ENCODE measurements at regions not wholly inside any gene's neighbourhood (a gene's known extent, or its start where the extent isn't known, plus 50 kb on each side); places are given as distances from the start of the nearest gene placed in this dataset.
A peak's percentile ranks its signal among the peaks of the same experiment; 100 is the strongest.

DNA sequence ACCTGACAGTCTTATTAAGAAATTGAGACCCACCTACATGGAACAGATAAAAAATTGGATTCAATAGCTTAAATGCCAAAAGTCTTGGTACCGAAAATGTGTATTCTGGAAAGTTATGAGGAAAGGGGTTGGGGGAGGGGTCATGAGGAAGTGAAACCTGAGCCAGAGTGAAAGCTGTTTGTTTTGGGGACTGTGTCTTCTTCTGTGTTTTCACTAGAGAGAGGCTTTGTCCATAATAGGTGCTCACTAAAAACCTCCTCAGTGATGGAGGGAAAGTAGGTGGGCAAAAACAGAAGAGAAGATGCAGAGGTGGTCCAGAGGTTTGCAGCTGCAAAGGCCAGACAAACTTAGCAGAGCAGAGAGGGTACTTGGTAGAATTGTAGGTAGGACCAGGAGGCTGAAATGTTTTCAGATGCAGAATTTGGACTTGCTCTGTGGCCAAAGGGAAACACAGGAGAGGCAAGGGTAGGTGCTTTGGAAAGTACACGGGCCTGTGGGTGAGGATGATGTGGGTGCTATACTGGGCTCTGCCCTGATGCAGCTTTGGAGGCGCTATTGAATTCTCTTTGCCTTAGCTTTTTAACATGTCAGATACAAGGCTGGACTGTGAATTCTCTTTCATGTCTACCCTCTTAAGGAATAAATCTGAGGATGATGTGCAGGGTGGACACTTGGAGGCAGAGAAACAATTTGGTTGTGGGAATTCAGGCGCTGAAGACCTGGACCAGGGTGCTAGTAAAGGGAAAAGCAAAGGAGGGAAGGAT lies 254.6 kb downstream of the PTEN start:
- no peaks in the 10 kb centered on the region for H3K9me3 ChIP-seq (ENCODE audit: insufficient read depth, low read length)
- H3K79me2 ChIP-seq (ENCODE audit: insufficient read depth, low read length): peaks cover 10% of the 10 kb centered on the region; the same call in 1 of the 2 replicates
- no peak overlapping the region for H2AFZ ChIP-seq (ENCODE audit: low read depth, low read length, severe bottlenecking)
- H4K20me1 ChIP-seq (ENCODE audit: low read depth, low read length): no peaks in the 10 kb centered on the region
- peak overlapping the region; percentile 20; the same call in 1 of the 2 replicates for H3K9ac ChIP-seq (ENCODE audit: low read length)
- H3K9me2 ChIP-seq (replicated peaks; ENCODE audit: insufficient read depth, low read length): no peaks in the 10 kb centered on the region
- TF ChIP-seq, protein P1, sequence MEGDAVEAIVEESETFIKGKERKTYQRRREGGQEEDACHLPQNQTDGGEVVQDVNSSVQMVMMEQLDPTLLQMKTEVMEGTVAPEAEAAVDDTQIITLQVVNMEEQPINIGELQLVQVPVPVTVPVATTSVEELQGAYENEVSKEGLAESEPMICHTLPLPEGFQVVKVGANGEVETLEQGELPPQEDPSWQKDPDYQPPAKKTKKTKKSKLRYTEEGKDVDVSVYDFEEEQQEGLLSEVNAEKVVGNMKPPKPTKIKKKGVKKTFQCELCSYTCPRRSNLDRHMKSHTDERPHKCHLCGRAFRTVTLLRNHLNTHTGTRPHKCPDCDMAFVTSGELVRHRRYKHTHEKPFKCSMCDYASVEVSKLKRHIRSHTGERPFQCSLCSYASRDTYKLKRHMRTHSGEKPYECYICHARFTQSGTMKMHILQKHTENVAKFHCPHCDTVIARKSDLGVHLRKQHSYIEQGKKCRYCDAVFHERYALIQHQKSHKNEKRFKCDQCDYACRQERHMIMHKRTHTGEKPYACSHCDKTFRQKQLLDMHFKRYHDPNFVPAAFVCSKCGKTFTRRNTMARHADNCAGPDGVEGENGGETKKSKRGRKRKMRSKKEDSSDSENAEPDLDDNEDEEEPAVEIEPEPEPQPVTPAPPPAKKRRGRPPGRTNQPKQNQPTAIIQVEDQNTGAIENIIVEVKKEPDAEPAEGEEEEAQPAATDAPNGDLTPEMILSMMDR (IDR thresholded peaks at IDR 0.05; ENCODE audit: insufficient read depth, low read length, poor library complexity, severe bottlenecking): peak; percentile 22
- TF ChIP-seq EZH2phosphoT487 (conservative IDR thresholded peaks at IDR 0.05; ENCODE audit: low read length): no peak
- H3K4me2 ChIP-seq (ENCODE audit: low read depth, low read length, poor library complexity, severe bottlenecking): peak overlapping the region; percentile 60
- no peak overlapping the region for H3K4me3 ChIP-seq (ENCODE audit: insufficient read depth, low read length, poor library complexity, severe bottlenecking)
- no peaks in the 10 kb centered on the region for H3K27me3 ChIP-seq (ENCODE audit: low read length)
- peaks cover 52% of the 10 kb centered on the region for H3F3A ChIP-seq (ENCODE audit: insufficient read depth)
- peak overlapping the region; percentile 99 for H3K27ac ChIP-seq (ENCODE audit: low read depth, low read length)
- H3K36me3 ChIP-seq (ENCODE audit: low read length): no peaks in the 10 kb centered on the region

DNA sequence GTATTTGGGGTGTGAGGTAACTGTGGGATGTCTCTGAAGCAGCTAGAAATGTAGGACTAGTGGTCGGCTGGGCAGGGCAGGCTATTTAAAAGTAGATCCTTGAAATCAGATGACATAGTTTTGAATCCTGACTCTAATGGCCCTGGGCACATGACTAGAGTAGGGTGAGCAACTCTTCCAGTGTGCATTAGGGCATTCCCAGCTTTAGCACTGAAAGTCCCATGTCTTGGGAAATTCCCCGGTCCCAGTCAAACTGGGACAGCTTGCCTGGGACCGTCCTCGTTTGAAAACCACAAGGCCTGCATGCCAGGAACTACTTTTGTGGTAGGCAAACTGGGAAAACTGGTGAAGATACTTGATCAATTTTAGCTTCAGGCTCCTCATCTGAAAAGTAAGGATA lies 255.3 kb downstream of the PTEN start:
- Histone ChIP-seq H3K79me2 (ENCODE audit: insufficient read depth, low read length) (peaks cover 10% of the 10 kb centered on the region; the same call in 1 of the 2 replicates), H3F3A (ENCODE audit: insufficient read depth) (peaks cover 45% of the 10 kb centered on the region), H3K27me3 (ENCODE audit: low read length) (no peaks in the 10 kb centered on the region), H4K20me1 (ENCODE audit: low read depth, low read length) (no peaks in the 10 kb centered on the region), H3K9ac (ENCODE audit: low read length) (0 out of 2 replicates have a peak overlapping the region, but pooled peaks have one; percentile 5), H3K4me3 (ENCODE audit: insufficient read depth, low read length, poor library complexity, severe bottlenecking) (no peak overlapping the region), H3K4me2 (ENCODE audit: low read depth, low read length, poor library complexity, severe bottlenecking) (peak overlapping the region; percentile 60), H2AFZ (ENCODE audit: low read depth, low read length, severe bottlenecking) (no peak overlapping the region), H3K9me3 (ENCODE audit: insufficient read depth, low read length) (no peaks in the 10 kb centered on the region), H3K27ac (ENCODE audit: low read depth, low read length) (peak overlapping the region; percentile 99), H3K36me3 (ENCODE audit: low read length) (no peaks in the 10 kb centered on the region), H3K9me2 (replicated peaks; ENCODE audit: insufficient read depth, low read length) (no peaks in the 10 kb centered on the region)
- TF ChIP-seq, protein P1 (IDR thresholded peaks at IDR 0.05; ENCODE audit: insufficient read depth, low read length, poor library complexity, severe bottlenecking): no peak
- TF ChIP-seq EZH2phosphoT487 (conservative IDR thresholded peaks at IDR 0.05; ENCODE audit: low read length): no peak

DNA sequence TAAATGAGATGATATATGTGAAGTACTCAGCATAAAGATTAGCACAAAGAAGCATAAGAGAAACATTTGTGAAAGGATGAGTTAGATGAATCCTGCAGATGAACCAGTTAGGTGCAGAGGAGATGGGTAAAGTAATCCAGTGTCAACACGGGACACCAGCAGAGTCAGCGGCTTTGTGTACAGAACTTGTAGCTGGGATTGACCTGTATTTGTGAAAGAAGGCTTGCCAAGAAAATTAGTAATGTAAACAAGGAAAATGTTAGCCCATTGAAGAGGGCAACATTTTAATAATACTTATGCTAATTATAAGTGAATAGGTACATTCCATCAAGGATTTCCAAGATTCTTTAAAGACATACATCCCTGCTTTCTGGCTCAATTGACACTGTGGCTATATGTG lies 255.7 kb downstream of the PTEN start:
- peak overlapping the region; percentile 99 for H3K27ac ChIP-seq (ENCODE audit: low read depth, low read length)
- no peaks in the 10 kb centered on the region for H4K20me1 ChIP-seq (ENCODE audit: low read depth, low read length)
- no peaks in the 10 kb centered on the region for H3K36me3 ChIP-seq (ENCODE audit: low read length)
- no peaks in the 10 kb centered on the region for H3K9me3 ChIP-seq (ENCODE audit: insufficient read depth, low read length)
- H3K79me2 ChIP-seq (ENCODE audit: insufficient read depth, low read length): peaks cover 10% of the 10 kb centered on the region; the same call in 1 of the 2 replicates
- H3K4me2 ChIP-seq (ENCODE audit: low read depth, low read length, poor library complexity, severe bottlenecking): peak overlapping the region; percentile 60
- H3F3A ChIP-seq (ENCODE audit: insufficient read depth): peaks cover 41% of the 10 kb centered on the region
- no peaks in the 10 kb centered on the region for H3K27me3 ChIP-seq (ENCODE audit: low read length)
- TF ChIP-seq EZH2phosphoT487 (conservative IDR thresholded peaks at IDR 0.05; ENCODE audit: low read length): no peak
- TF ChIP-seq, protein P1 (IDR thresholded peaks at IDR 0.05; ENCODE audit: insufficient read depth, low read length, poor library complexity, severe bottlenecking): no peak
- no peaks in the 10 kb centered on the region for H3K9me2 ChIP-seq (replicated peaks; ENCODE audit: insufficient read depth, low read length)
- H2AFZ ChIP-seq (ENCODE audit: low read depth, low read length, severe bottlenecking): no peak overlapping the region
- no peak overlapping the region for H3K9ac ChIP-seq (ENCODE audit: low read length)
- H3K4me3 ChIP-seq (ENCODE audit: insufficient read depth, low read length, poor library complexity, severe bottlenecking): no peak overlapping the region

All from SU-DHL-6 (cell line).